HepG2 (cell line): ENCODE measurements at regions not wholly inside any gene's neighbourhood (a gene's known extent, or its start where the extent isn't known, plus 50 kb on each side); places are given as distances from the start of the nearest gene placed in this dataset.

Source experiments
- ATAC-seq: fragments of 200-7000 bp; cut with Tn5 transposase; 3 replicates; pipeline ENCODE4 v1.9.1; 2020; ENCODE audit warnings: mild to moderate bottlenecking, moderate library complexity
- BruUV-seq: library from RNA; stranded (reverse); fragments of 400-500 nt; replicated peaks from 2 replicates; lab custom pipeline; 2021; lab: Mats Ljungman, UMichigan
- CTCF ChIA-PET: fragments of 300-600 bp; formaldehyde crosslinking; extraction: SDS; loops from one replicate; lab custom pipeline; 2021; ENCODE audit warnings: low total read pairs, inconsistent platforms, low intra/inter-chr PET ratio; lab: Yijun Ruan, JAX
- POLR2A ChIA-PET: fragments of 350-600 bp; sonication (Branson Sonifier 250); formaldehyde crosslinking; loops from one replicate; lab custom pipeline; 2020; ENCODE audit warnings: antibody characterized with exemption, inconsistent platforms; lab: Yijun Ruan, JAX
- DNase-seq: peaks from one replicate; pipeline ENCODE4 v3.0.0-alpha.2; 2015; ENCODE audit warnings: low spot score
- FAIRE-seq: peaks from 3 replicates; lab custom pipeline; 2011; peaks lifted over from hg19 to GRCh38; lab: Jason Lieb, UNC
- H2AFZ ChIP-seq: one replicate; pipeline ENCODE4 v1.6.1; 2011; ENCODE audit warnings: low read length, inconsistent platforms
- H3K27ac ChIP-seq: fragments of 300-600 bp; 3 replicates; pipeline ENCODE4 v1.8.0; 2011; ENCODE audit warnings: mixed run types, mild to moderate bottlenecking, mixed read lengths, low read length, inconsistent platforms; ENCODE audit not compliant: insufficient read depth; ENCODE audit errors: extremely low read length
- H3K27me3 ChIP-seq, 2 experiments: fragments of 200-600 bp in 1 of 2; 2 replicates in 1 of 2; 3 replicates in 1 of 2; pipeline versions ENCODE4 v1.6.0 to v1.8.0; 2011; ENCODE audit warnings: low read length in 2 of 2, mild to moderate bottlenecking in 2 of 2, moderate library complexity in 2 of 2, inconsistent platforms in 1 of 2; ENCODE audit not compliant: insufficient read depth in 2 of 2, control insufficient read depth in 1 of 2
- H3K36me3 ChIP-seq, 2 experiments: fragments of 200-600 bp in 1 of 2; replicated peaks in 1 of 2; 2 replicates in 1 of 2; 3 replicates in 1 of 2; pipeline versions ENCODE4 v1.5.1 to v1.8.0; 2011; ENCODE audit warnings: low read length in 2 of 2, inconsistent platforms in 1 of 2; ENCODE audit not compliant: insufficient read depth in 2 of 2, control insufficient read depth in 1 of 2
- H3K4me1 ChIP-seq: 2 replicates; pipeline ENCODE4 v1.5.1; 2012; ENCODE audit warnings: low read length, inconsistent platforms; ENCODE audit not compliant: insufficient read depth
- H3K4me2 ChIP-seq: 2 replicates; pipeline ENCODE4 v1.6.0; 2011; ENCODE audit warnings: low read depth, low read length, inconsistent platforms
- H3K4me3 ChIP-seq, 3 experiments: fragments of 200-600 bp in 1 of 3; sonication (generic), shearing (Covaris generic) in 1 of 3; replicated peaks in 1 of 3; 2 replicates each; pipeline ENCODE4 v1.5.1; 2011 to 2016; ENCODE audit warnings: low read length in 3 of 3, inconsistent platforms in 2 of 3, low read depth in 2 of 3, mild to moderate bottlenecking in 2 of 3, control low read depth in 1 of 3, mixed read lengths in 1 of 3; ENCODE audit not compliant: insufficient read depth in 1 of 3
- H3K79me2 ChIP-seq: one replicate; pipeline ENCODE4 v1.6.1; 2011; ENCODE audit warnings: low read length, inconsistent platforms; ENCODE audit not compliant: insufficient read depth
- H3K9ac ChIP-seq: 2 replicates; pipeline ENCODE4 v1.6.0; 2011; ENCODE audit warnings: mild to moderate bottlenecking, low read depth, low read length, inconsistent platforms; ENCODE audit not compliant: insufficient read depth
- H3K9me3 ChIP-seq: 2 replicates; pipeline ENCODE4 v1.5.1; 2012; ENCODE audit warnings: mild to moderate bottlenecking, low read length
- H4K20me1 ChIP-seq: 2 replicates; pipeline ENCODE4 v1.6.0; 2011; ENCODE audit warnings: inconsistent platforms, mild to moderate bottlenecking, low read length, moderate library complexity; ENCODE audit not compliant: insufficient read depth
- ARHGAP35 ChIP-seq: sonication (generic); formaldehyde crosslinking; IDR thresholded peaks from 2 replicates; pipeline ENCODE4 v1.9.0; 2022; ENCODE audit warnings: mild to moderate bottlenecking, inconsistent platforms, moderate library complexity, missing genetic modification reagents, borderline replicate concordance
- HMGXB3 ChIP-seq: sonication (generic); formaldehyde crosslinking; IDR thresholded peaks from 2 replicates; pipeline ENCODE4 v1.4.0; 2020; ENCODE audit warnings: missing genetic modification reagents, borderline replicate concordance
- HNRNPUL1 ChIP-seq: fragments of 200-400 bp; formaldehyde crosslinking; IDR thresholded peaks from 2 replicates; pipeline ENCODE4 v1.6.1; 2017; ENCODE audit warnings: low read depth, mild to moderate bottlenecking, low read length, moderate library complexity
- HOXA3 ChIP-seq: sonication (generic); formaldehyde crosslinking; IDR thresholded peaks from 2 replicates; pipeline ENCODE4 v1.5.0; 2020; ENCODE audit warnings: missing genetic modification reagents
- HOXD1 ChIP-seq: sonication (generic); formaldehyde crosslinking; IDR thresholded peaks from 2 replicates; pipeline ENCODE4 v1.5.0; 2020; ENCODE audit warnings: missing genetic modification reagents
- MAFF ChIP-seq: IDR thresholded peaks from 2 replicates; pipeline ENCODE4 v1.6.1; 2011; ENCODE audit warnings: low read depth, low read length, improper control_type of control experiment
- WIZ ChIP-seq: sonication (generic); formaldehyde crosslinking; IDR thresholded peaks from 2 replicates; pipeline ENCODE4 v1.5.1; 2020; ENCODE audit warnings: mild to moderate bottlenecking, missing genetic modification reagents
- YY1 ChIP-seq: IDR thresholded peaks from 2 replicates; pipeline ENCODE4 v1.6.1; 2011; ENCODE audit warnings: low read length, low read depth, moderate library complexity, mild to moderate bottlenecking; ENCODE audit not compliant: insufficient read depth, insufficient replicate concordance
- ZNF556 ChIP-seq: sonication (generic); formaldehyde crosslinking; IDR thresholded peaks from 2 replicates; pipeline ENCODE4 v1.4.0; 2020; ENCODE audit warnings: mild to moderate bottlenecking, missing genetic modification reagents, borderline replicate concordance
- ZNF616 ChIP-seq: sonication (generic); formaldehyde crosslinking; IDR thresholded peaks from 2 replicates; pipeline ENCODE4 v1.5.0; 2020; ENCODE audit warnings: low read depth, mild to moderate bottlenecking, missing genetic modification reagents
- ZNF672 ChIP-seq: sonication (generic); formaldehyde crosslinking; IDR thresholded peaks from 2 replicates; pipeline ENCODE4 v1.8.1; 2022; ENCODE audit warnings: missing genetic modification reagents
- WGBS: methylation state at CpG from one replicate; pipeline ENCODE4 v1.1.6; 2017; ENCODE audit warnings: low lambda C conversion rate; 5-methylcytosine and 5-hydroxymethylcytosine counted together
- in situ Hi-C: cut with HindIII; loops from 2 replicates; pipeline ENCODE4 v1.10.0; 2017; ENCODE audit warnings: low pct_unique_long_range_greater_than_20kb; ENCODE audit not compliant: extremely low pct_ligation_motif_present
- intact Hi-C: fragments of 100-400 bp; cut with micrococcal nuclease; formaldehyde crosslinking; loops from one replicate; pipeline ENCODE4 v1.10.0; 2022; ENCODE audit not compliant: unreplicated experiment

GRCh38 chr11:95647355-95647754 lies 142.2 kb downstream of the FAM76B start:
- Histone ChIP-seq H3K4me3 (no peak overlapping the region), H2AFZ (no peak overlapping the region), H4K20me1 (no peaks in the 10 kb centered on the region), H3K27me3 (no peaks in the 10 kb centered on the region; a peak in 1 of 5 replicates)
- DNase-seq = no peak
- no peak for FAIRE-seq
- no TSS peak for BruUV-seq
- no peak for TF ChIP-seq YY1
- TF ChIP-seq WIZ (CRISPR knock-in tag) = no peak
- no peak for TF ChIP-seq ARHGAP35 (CRISPR knock-in tag)
- no peak for TF ChIP-seq HNRNPUL1
- TF ChIP-seq MAFF = no peak
- TF ChIP-seq ZNF556 (CRISPR knock-in tag) = no peak
- TF ChIP-seq HOXA3 (CRISPR knock-in tag) = no peak
- TF ChIP-seq ZNF672 (CRISPR knock-in tag) = no peak
- no peak for TF ChIP-seq HOXD1 (CRISPR knock-in tag)
- TF ChIP-seq ZNF616 (CRISPR knock-in tag) = no peak
- TF ChIP-seq HMGXB3 (CRISPR knock-in tag) = no peak
- TF ChIP-seq, all 625 proteins: peak for 0
- H3K9ac ChIP-seq = no peak overlapping the region
- H3K36me3 ChIP-seq = no peaks in the 10 kb centered on the region
- ChIA-PET CTCF (no interaction called here), POLR2A (no interaction called here)
- no peak overlapping the region for H3K4me2 ChIP-seq
- no peak for ATAC-seq
- 100% methylated on average over 1 of the region's 1 CpG for WGBS
- no peaks in the 10 kb centered on the region for H3K4me1 ChIP-seq
- in situ Hi-C loops (no loop called here), intact Hi-C loops (no loop called here)
- H3K9me3 ChIP-seq = no peaks in the 10 kb centered on the region
- H3K27ac ChIP-seq = no peak overlapping the region
- H3K79me2 ChIP-seq = no peaks in the 10 kb centered on the region
